Posterior vena cava (tissue), 2 donors: ENCODE measurements at regions not wholly inside any gene's neighbourhood (a gene's known extent, or its start where the extent isn't known, plus 50 kb on each side); places are given as distances from the start of the nearest gene placed in this dataset.

Source experiments
- DNase-seq: peaks from one replicate; pipeline ENCODE4 v3.0.0-alpha.2; 2020; ENCODE audit warnings: low spot score
- intact Hi-C, 2 donors: fragments of 100-400 bp; cut with DNase I; formaldehyde crosslinking; loops; one replicate each; pipeline versions ENCODE4 v1.14.1 to v1.14.2; 2022 to 2023
- donor health status: DM: yes; HTN: yes; CAD: no.
- donor health status: DM: yes; HTN: yes; CAD: no.

- DNase-seq: no peak
- intact Hi-C loops: no loop called here
These were observed 110.7 kb upstream of the IVNS1ABP start for GRCh38 chr1:185427776-185428175.

- DNase-seq: no peak
- intact Hi-C loops: no loop called here
These were observed 110.2 kb upstream of the IVNS1ABP start for GRCh38 chr1:185427264-185427663.

GRCh38 chr1:185426848-185427247 is 109.8 kb upstream of the IVNS1ABP start:
- intact Hi-C loops: no loop called here
- DNase-seq: no peak

- intact Hi-C loops: no loop called here
- no peak for DNase-seq
These were observed 108.1 kb upstream of the IVNS1ABP start for GRCh38 chr1:185425163-185425562.

- intact Hi-C loops: no loop called here
- no peak for DNase-seq
These were observed 104.6 kb upstream of the IVNS1ABP start for GRCh38 chr1:185421485-185422107.

- intact Hi-C loops: no loop called here
- no peak for DNase-seq
These were observed 103.6 kb upstream of the IVNS1ABP start for GRCh38 chr1:185420588-185421081.

GRCh38 chr1:185419718-185420117 is 102.7 kb upstream of the IVNS1ABP start:
- no peak for DNase-seq
- intact Hi-C loops: no loop called here

- no peak for DNase-seq
- intact Hi-C loops: no loop called here
These were observed 101.4 kb upstream of the IVNS1ABP start for GRCh38 chr1:185418472-185418871.

GRCh38 chr1:185412385-185413087 is 95.5 kb upstream of the IVNS1ABP start:
- intact Hi-C loops: no loop called here
- no peak for DNase-seq

GRCh38 chr1:185409763-185410528 is 92.9 kb upstream of the IVNS1ABP start:
- no peak for DNase-seq
- intact Hi-C loops: no loop called here

- intact Hi-C loops: no loop called here
- no peak for DNase-seq
These were observed 92.3 kb upstream of the IVNS1ABP start for GRCh38 chr1:185409345-185409744.

GRCh38 chr1:185408700-185409270 is 91.7 kb upstream of the IVNS1ABP start:
- DNase-seq: no peak
- intact Hi-C loops: no loop called here

- intact Hi-C loops: no loop called here
- DNase-seq: no peak
These were observed 89.6 kb upstream of the IVNS1ABP start for GRCh38 chr1:185406691-185407009.

- no peak for DNase-seq
- intact Hi-C loops: no loop called here
These were observed 89.1 kb upstream of the IVNS1ABP start for GRCh38 chr1:185406006-185406690.

GRCh38 chr1:185404907-185405568 is 88.0 kb upstream of the IVNS1ABP start:
- DNase-seq: no peak
- intact Hi-C loops: no loop called here

- intact Hi-C loops: no loop called here
- peak; percentile 83 for DNase-seq
These were observed 87.2 kb upstream of the IVNS1ABP start for GRCh38 chr1:185404291-185404690.

- DNase-seq: no peak
- intact Hi-C loops: no loop called here
These were observed 85.9 kb upstream of the IVNS1ABP start for GRCh38 chr1:185402930-185403329.

GRCh38 chr1:185401019-185401418 is 84.0 kb upstream of the IVNS1ABP start:
- intact Hi-C loops: no loop called here
- DNase-seq: no peak

- no peak for DNase-seq
- intact Hi-C loops: no loop called here
These were observed 83.0 kb upstream of the IVNS1ABP start for GRCh38 chr1:185400052-185400451.
